OCI-LY1 (cell line): ENCODE measurements at regions not wholly inside any gene's neighbourhood (a gene's known extent, or its start where the extent isn't known, plus 50 kb on each side); places are given as distances from the start of the nearest gene placed in this dataset.

Experiments used
- H2AFZ ChIP-seq: fragments of 200-600 bp; sonication (generic), shearing (Covaris generic); 2 replicates; pipeline ENCODE4 v1.6.0; 2014; ENCODE audit warnings: antibody characterized with exemption, mild to moderate bottlenecking, low read length
- H3F3A ChIP-seq: fragments of 200-600 bp; sonication (generic), shearing (Covaris generic); 2 replicates; pipeline ENCODE4 v1.6.0; 2014; ENCODE audit warnings: mild to moderate bottlenecking, antibody characterized with exemption, low read length, moderate library complexity; ENCODE audit not compliant: insufficient read depth
- H3K27ac ChIP-seq: fragments of 200-600 bp; sonication (generic); 2 replicates; pipeline ENCODE4 v1.5.1; 2014; ENCODE audit warnings: low read length, mixed run types, mild to moderate bottlenecking, low read depth; ENCODE audit not compliant: poor library complexity, severe bottlenecking
- H3K27me3 ChIP-seq: fragments of 200-600 bp; sonication (generic); 2 replicates; pipeline ENCODE4 v1.6.0; 2014; ENCODE audit warnings: antibody characterized with exemption, mild to moderate bottlenecking, low read length, moderate library complexity; ENCODE audit not compliant: insufficient read depth
- H3K36me3 ChIP-seq: fragments of 200-600 bp; sonication (generic); 2 replicates; pipeline ENCODE4 v1.6.1; 2014; ENCODE audit warnings: mild to moderate bottlenecking, antibody characterized with exemption, low read length, moderate library complexity, mixed read lengths; ENCODE audit not compliant: insufficient read depth
- H3K4me1 ChIP-seq: fragments of 200-600 bp; sonication (generic); 2 replicates; pipeline ENCODE4 v1.5.1; 2014; ENCODE audit warnings: mild to moderate bottlenecking, low read length, moderate library complexity; ENCODE audit not compliant: insufficient read depth, severe bottlenecking
- H3K4me2 ChIP-seq: fragments of 200-600 bp; sonication (generic), shearing (Covaris generic); 2 replicates; pipeline ENCODE4 v1.6.1; 2014; ENCODE audit warnings: low read length
- H3K4me3 ChIP-seq: fragments of 200-600 bp; sonication (generic); 2 replicates; pipeline ENCODE4 v1.5.1; 2014; ENCODE audit warnings: low read length, low read depth, mild to moderate bottlenecking, mixed read lengths; ENCODE audit not compliant: poor library complexity, severe bottlenecking
- H3K79me2 ChIP-seq: fragments of 200-600 bp; shearing (Covaris generic); 2 replicates; pipeline ENCODE4 v1.6.1; 2016; ENCODE audit warnings: mixed run types, low read length, mixed read lengths; ENCODE audit not compliant: insufficient read depth
- H3K9ac ChIP-seq: fragments of 200-600 bp; sonication (generic), shearing (Covaris generic); 2 replicates; pipeline ENCODE4 v1.6.1; 2014; ENCODE audit warnings: mild to moderate bottlenecking, low read length, mixed read lengths
- H3K9me2 ChIP-seq: fragments of 200-600 bp; sonication (generic), shearing (Covaris generic); 2 replicates; pipeline ENCODE4 v1.6.1; 2014; ENCODE audit warnings: low read depth, mild to moderate bottlenecking, low read length, mixed read lengths
- H3K9me3 ChIP-seq: fragments of 200-600 bp; shearing (Covaris generic); 2 replicates; pipeline ENCODE4 v1.6.1; 2014; ENCODE audit warnings: low read length, mixed read lengths
- H4K20me1 ChIP-seq: fragments of 200-600 bp; sonication (generic), shearing (Covaris generic); 2 replicates; pipeline ENCODE4 v1.6.0; 2016; ENCODE audit warnings: mild to moderate bottlenecking, low read length; ENCODE audit not compliant: insufficient read depth
- EZH2 ChIP-seq: fragments of 200-600 bp; sonication (generic), shearing (Covaris generic); IDR thresholded peaks from 2 replicates; pipeline ENCODE4 v1.8.0; 2017; ENCODE audit warnings: borderline replicate concordance, mixed run types, mild to moderate bottlenecking, antibody characterized with exemption, low read length, moderate library complexity, mixed read lengths
- TF ChIP-seq, protein P1 (sequence below): fragments of 200-600 bp; sonication (generic), shearing (Covaris generic); IDR thresholded peaks from 2 replicates; pipeline ENCODE4 v1.5.1; 2017; ENCODE audit warnings: mild to moderate bottlenecking, antibody characterized with exemption, low read length, moderate library complexity, mixed read lengths

DNA sequence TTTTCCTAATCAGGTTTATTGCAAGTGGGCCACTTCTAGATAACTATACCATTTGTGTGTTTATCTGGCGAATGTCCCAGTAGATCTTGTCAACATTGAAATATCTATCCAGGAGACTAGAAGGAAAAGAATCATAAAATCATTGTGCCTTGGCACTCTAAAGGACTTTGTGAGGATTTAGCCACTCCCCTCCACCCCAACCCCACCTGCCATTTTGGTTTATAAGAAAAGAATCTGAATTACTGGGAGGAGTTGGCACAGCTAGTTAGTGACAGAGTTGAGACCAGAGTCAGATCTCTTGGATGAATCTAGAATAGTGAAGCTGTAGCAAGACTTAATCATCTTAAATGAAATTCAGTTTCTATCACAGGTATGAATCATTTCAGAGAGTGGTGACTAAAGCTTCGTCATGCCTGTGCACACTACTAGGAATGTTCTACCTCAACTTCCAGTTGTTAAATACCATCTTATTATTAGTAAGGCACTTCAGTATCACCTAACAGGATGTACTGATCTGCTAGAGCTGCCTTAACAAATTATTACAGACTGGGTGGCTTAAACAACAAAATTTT lies 212.7 kb upstream of the SLC14A2 start:
- TF ChIP-seq, protein P1, sequence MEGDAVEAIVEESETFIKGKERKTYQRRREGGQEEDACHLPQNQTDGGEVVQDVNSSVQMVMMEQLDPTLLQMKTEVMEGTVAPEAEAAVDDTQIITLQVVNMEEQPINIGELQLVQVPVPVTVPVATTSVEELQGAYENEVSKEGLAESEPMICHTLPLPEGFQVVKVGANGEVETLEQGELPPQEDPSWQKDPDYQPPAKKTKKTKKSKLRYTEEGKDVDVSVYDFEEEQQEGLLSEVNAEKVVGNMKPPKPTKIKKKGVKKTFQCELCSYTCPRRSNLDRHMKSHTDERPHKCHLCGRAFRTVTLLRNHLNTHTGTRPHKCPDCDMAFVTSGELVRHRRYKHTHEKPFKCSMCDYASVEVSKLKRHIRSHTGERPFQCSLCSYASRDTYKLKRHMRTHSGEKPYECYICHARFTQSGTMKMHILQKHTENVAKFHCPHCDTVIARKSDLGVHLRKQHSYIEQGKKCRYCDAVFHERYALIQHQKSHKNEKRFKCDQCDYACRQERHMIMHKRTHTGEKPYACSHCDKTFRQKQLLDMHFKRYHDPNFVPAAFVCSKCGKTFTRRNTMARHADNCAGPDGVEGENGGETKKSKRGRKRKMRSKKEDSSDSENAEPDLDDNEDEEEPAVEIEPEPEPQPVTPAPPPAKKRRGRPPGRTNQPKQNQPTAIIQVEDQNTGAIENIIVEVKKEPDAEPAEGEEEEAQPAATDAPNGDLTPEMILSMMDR = no peak
- TF ChIP-seq EZH2 = no peak
- Histone ChIP-seq H3K9me2 (no peaks in the 10 kb centered on the region), H3K4me1 (no peaks in the 10 kb centered on the region), H3K4me2 (no peak overlapping the region), H3K4me3 (no peak overlapping the region), H3K27me3 (no peaks in the 10 kb centered on the region), H3K9ac (no peak overlapping the region), H3K79me2 (no peaks in the 10 kb centered on the region), H3K9me3 (no peaks in the 10 kb centered on the region), H3F3A (no peaks in the 10 kb centered on the region), H3K36me3 (no peaks in the 10 kb centered on the region), H2AFZ (no peak overlapping the region), H4K20me1 (no peaks in the 10 kb centered on the region), H3K27ac (no peak overlapping the region)

DNA sequence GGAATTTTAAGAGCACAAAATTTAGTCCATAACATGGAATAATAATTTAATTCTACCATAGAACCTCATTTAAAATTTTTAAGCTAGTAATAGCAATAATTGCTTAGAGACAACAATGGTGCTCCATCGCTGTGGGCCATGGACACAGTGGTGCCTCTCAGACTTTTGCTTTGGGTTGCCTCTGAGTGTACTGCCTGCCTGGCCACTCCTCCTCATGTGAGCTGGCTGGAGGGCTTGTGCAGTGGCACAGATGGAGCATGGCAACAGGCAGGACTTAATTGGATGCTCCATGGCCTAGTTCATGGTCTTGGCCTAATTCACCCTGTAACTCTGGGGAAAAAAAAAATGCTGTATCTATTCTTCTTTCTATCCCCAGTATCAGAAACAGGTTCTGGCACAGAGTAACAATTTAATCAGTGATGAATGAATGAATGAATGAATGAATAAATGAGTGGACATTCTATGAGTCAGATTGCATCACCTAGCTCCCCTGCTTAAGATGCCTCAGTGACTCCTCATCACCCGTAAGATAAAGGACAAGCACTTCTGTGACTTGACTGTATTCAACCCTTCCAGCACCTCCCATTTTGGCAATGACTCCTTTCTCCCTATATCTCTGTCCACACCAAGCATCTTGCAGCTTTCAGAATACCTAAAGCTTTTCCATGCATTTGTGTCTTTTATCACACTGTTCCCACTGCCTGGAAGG lies 211.8 kb upstream of the SLC14A2 start:
- Histone ChIP-seq H3K27me3 (no peaks in the 10 kb centered on the region), H3F3A (no peaks in the 10 kb centered on the region), H3K27ac (no peak overlapping the region), H3K4me3 (no peak overlapping the region), H3K9me2 (no peaks in the 10 kb centered on the region), H3K36me3 (no peaks in the 10 kb centered on the region), H3K79me2 (no peaks in the 10 kb centered on the region), H3K9me3 (no peaks in the 10 kb centered on the region), H3K9ac (no peak overlapping the region), H2AFZ (no peak overlapping the region), H3K4me2 (no peak overlapping the region), H4K20me1 (no peaks in the 10 kb centered on the region), H3K4me1 (no peaks in the 10 kb centered on the region)
- TF ChIP-seq EZH2 = no peak
- TF ChIP-seq, protein P1 = no peak

DNA sequence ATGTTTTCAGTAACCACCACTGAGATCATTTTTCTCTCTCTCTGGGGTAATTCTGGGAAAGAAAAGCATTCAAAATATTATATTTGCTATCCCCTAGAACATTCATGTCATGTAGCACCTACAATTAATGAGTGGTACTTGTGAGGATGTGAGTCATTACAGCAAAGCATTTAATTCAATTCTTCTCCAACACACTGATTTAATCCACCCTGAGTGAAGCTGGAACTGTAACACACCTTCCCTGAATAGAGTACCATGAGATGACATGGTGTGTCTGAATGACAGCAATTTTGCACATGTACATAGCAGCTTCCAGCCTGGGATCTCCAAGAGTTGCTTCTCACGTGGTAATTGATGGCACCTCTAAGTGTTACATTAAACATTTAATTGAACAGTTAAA lies 207.1 kb upstream of the SLC14A2 start:
- Histone ChIP-seq H3K4me1 (no peaks in the 10 kb centered on the region), H3K9me3 (no peaks in the 10 kb centered on the region), H3K27me3 (no peaks in the 10 kb centered on the region), H3K4me3 (no peak overlapping the region), H3F3A (no peaks in the 10 kb centered on the region), H3K4me2 (no peak overlapping the region), H3K79me2 (no peaks in the 10 kb centered on the region), H4K20me1 (no peaks in the 10 kb centered on the region), H3K9me2 (no peaks in the 10 kb centered on the region), H3K9ac (no peak overlapping the region), H3K36me3 (no peaks in the 10 kb centered on the region), H3K27ac (no peak overlapping the region), H2AFZ (no peak overlapping the region)
- TF ChIP-seq EZH2 = no peak
- TF ChIP-seq, protein P1 = no peak
